Muscle layer of colon (tissue), 2 donors: ENCODE measurements at regions not wholly inside any gene's neighbourhood (a gene's known extent, or its start where the extent isn't known, plus 50 kb on each side); places are given as distances from the start of the nearest gene placed in this dataset.

Experiments used
- H3K27ac ChIP-seq: one replicate; pipeline ENCODE4 v1.7.0; 2013; ENCODE audit warnings: low read depth, mild to moderate bottlenecking, low read length, moderate library complexity
- H3K27me3 ChIP-seq, 2 donors: one replicate each; pipeline ENCODE4 v1.7.0; 2013; ENCODE audit warnings: low read length in 2 of 2, mild to moderate bottlenecking in 2 of 2; ENCODE audit not compliant: insufficient read depth in 2 of 2, control insufficient read depth in 1 of 2
- H3K36me3 ChIP-seq: one replicate; pipeline ENCODE4 v1.7.0; 2013; ENCODE audit warnings: mild to moderate bottlenecking, low read length; ENCODE audit not compliant: insufficient read depth
- H3K4me1 ChIP-seq: one replicate; pipeline ENCODE4 v1.7.0; 2013; ENCODE audit warnings: mild to moderate bottlenecking, low read length; ENCODE audit not compliant: insufficient read depth
- H3K4me3 ChIP-seq, 2 donors: one replicate each; pipeline ENCODE4 v1.7.0; 2013; ENCODE audit warnings: low read length in 2 of 2, low read depth in 1 of 2, mild to moderate bottlenecking in 1 of 2, moderate library complexity in 1 of 2
- H3K9ac ChIP-seq: one replicate; pipeline ENCODE4 v1.7.0; 2013; ENCODE audit warnings: low read length
- H3K9me3 ChIP-seq: one replicate; pipeline ENCODE4 v1.7.0; 2013; ENCODE audit warnings: mild to moderate bottlenecking, low read length
- donor health status: abdominal sarcoma.
- donor health status: Adenocarcinoma of cecum.

DNA sequence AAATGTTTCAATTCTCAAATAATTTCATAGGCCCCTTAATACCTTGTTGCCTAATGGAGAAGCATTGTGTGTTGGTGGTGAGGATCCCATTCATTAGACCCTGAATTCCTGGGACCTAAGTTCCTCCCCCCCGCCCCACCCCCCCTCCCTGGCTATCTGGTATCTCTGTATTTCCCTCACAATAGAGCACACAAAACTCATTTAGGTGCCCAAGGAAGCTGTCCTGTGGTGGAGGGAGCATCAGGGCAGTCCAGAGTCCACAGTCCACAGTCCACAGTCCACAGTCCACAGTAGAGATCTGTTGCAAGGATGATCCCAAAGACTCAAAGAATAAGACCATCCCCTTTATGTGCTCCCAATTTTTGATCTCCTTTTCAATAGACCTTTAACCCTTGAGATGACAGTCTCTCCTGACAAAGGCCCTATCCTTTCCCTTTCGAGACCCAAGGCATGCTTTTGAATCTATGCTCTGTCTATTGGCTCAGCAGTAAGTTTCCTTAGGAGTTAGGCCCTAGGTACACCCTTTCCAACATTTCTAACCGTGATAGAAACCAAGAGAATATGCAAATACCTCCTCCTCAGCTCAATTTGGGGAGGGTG is 123.9 kb downstream of the ZBTB18 start:
- Histone ChIP-seq H3K9me3 (no peaks in the 10 kb centered on the region), H3K27me3 (no peaks in the 10 kb centered on the region), H3K36me3 (no peaks in the 10 kb centered on the region), H3K9ac (no peak overlapping the region), H3K27ac (no peak overlapping the region), H3K4me3 (no peak overlapping the region), H3K4me1 (peaks cover 15% of the 10 kb centered on the region)

DNA sequence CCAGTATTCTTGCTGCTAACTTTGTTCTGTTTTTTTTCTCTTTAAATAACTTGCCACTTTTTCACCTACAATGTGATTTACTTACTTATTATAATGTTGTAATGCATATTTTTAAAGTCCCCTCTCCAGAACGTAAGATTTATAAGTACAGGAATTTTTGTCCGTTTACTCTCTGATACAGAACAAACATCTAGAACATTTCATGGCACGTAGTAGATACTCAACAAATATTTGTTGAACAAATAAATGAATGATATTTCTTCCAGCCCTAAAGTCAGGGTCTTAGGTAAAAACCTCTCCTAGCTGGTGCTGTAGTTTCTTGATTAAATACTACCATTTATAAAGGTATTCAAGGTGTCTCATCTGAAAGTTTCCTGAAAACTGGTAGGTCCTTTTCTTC is 125.1 kb downstream of the ZBTB18 start:
- Histone ChIP-seq H3K27me3 (no peaks in the 10 kb centered on the region), H3K27ac (no peak overlapping the region), H3K9me3 (no peaks in the 10 kb centered on the region), H3K9ac (no peak overlapping the region), H3K36me3 (no peaks in the 10 kb centered on the region), H3K4me1 (peaks cover 12% of the 10 kb centered on the region), H3K4me3 (no peak overlapping the region)

GRCh38 chr1:244180256-244180655 is 129.2 kb downstream of the ZBTB18 start:
- Histone ChIP-seq H3K36me3 (no peaks in the 10 kb centered on the region), H3K27me3 (no peaks in the 10 kb centered on the region), H3K27ac (no peak overlapping the region), H3K4me1 (no peaks in the 10 kb centered on the region), H3K9ac (no peak overlapping the region), H3K4me3 (no peak overlapping the region), H3K9me3 (no peaks in the 10 kb centered on the region)

DNA sequence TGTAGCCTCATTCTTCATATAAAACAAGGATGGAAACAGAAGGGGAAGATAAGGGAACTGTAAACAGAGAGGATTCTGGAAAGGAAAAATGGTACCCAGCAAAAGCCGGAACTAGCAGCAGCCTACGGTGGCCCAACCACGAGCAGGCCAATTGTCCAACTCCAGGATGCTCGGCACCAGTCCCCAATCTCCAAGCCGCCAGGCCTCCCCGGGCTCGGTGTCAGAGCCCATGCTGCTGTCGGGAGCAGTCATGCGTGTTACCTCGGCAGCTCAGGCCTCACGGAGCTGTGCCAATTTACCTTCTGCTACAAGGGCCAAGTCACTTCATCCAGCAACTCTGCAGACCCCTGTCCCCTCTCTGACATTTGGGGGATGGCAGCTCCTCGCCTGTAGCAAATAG is 130.8 kb downstream of the ZBTB18 start:
- H3K4me3 ChIP-seq = no peak overlapping the region
- H3K27me3 ChIP-seq = no peaks in the 10 kb centered on the region
- H3K27ac ChIP-seq = no peak overlapping the region
- H3K36me3 ChIP-seq = no peaks in the 10 kb centered on the region
- no peak overlapping the region for H3K9ac ChIP-seq
- H3K9me3 ChIP-seq = no peaks in the 10 kb centered on the region
- H3K4me1 ChIP-seq = no peaks in the 10 kb centered on the region

GRCh38 chr1:244183037-244183436 is 132.0 kb downstream of the ZBTB18 start:
- no peak overlapping the region for H3K4me3 ChIP-seq
- no peak overlapping the region for H3K27ac ChIP-seq
- no peaks in the 10 kb centered on the region for H3K36me3 ChIP-seq
- no peaks in the 10 kb centered on the region for H3K9me3 ChIP-seq
- no peaks in the 10 kb centered on the region for H3K4me1 ChIP-seq
- no peak overlapping the region for H3K9ac ChIP-seq
- H3K27me3 ChIP-seq = no peaks in the 10 kb centered on the region

- H3K4me1 ChIP-seq = no peaks in the 10 kb centered on the region
- no peak overlapping the region for H3K9ac ChIP-seq
- H3K27me3 ChIP-seq = no peaks in the 10 kb centered on the region
- H3K36me3 ChIP-seq = no peaks in the 10 kb centered on the region
- H3K4me3 ChIP-seq = no peak overlapping the region
- H3K9me3 ChIP-seq = no peaks in the 10 kb centered on the region
- H3K27ac ChIP-seq = no peak overlapping the region
These were observed 135.3 kb downstream of the ZBTB18 start for GRCh38 chr1:244186372-244186771.

GRCh38 chr1:244187310-244187709 is 136.2 kb downstream of the ZBTB18 start:
- H3K9ac ChIP-seq = no peak overlapping the region

GRCh38 chr1:244191581-244191980 is 140.5 kb downstream of the ZBTB18 start:
- Histone ChIP-seq H3K4me3 (no peak overlapping the region), H3K4me1 (no peaks in the 10 kb centered on the region), H3K9me3 (no peaks in the 10 kb centered on the region), H3K27me3 (no peaks in the 10 kb centered on the region), H3K9ac (no peak overlapping the region), H3K36me3 (no peaks in the 10 kb centered on the region), H3K27ac (no peak overlapping the region)

More at GRCh38 chr1:244187310-244187709, 136.2 kb downstream of the ZBTB18 start:
- Histone ChIP-seq H3K36me3 (no peaks in the 10 kb centered on the region), H3K4me3 (no peak overlapping the region), H3K27me3 (no peaks in the 10 kb centered on the region), H3K27ac (no peak overlapping the region), H3K9me3 (no peaks in the 10 kb centered on the region), H3K4me1 (no peaks in the 10 kb centered on the region)

DNA sequence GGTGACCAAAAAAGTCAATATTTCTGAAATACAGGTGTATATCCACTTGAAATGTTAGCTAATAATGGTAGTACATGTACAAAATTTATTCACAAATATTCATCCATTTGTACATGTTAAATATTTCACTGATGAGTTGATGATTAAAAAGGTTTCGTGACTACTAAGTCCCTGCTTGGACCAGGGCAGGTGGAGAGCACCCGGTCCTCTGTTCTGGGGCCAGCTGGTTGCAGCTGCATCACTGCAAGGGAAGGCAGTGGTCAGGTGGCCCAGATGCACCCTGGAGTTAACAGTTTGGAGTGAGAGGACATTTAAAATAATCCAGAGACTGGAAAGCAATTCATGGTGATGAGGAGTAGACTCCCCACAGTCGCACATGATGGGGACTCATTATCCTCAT is 141.2 kb downstream of the ZBTB18 start:
- Histone ChIP-seq H3K9ac (no peak overlapping the region), H3K27me3 (no peaks in the 10 kb centered on the region), H3K27ac (no peak overlapping the region), H3K4me3 (no peak overlapping the region), H3K9me3 (no peaks in the 10 kb centered on the region), H3K4me1 (no peaks in the 10 kb centered on the region), H3K36me3 (no peaks in the 10 kb centered on the region)

DNA sequence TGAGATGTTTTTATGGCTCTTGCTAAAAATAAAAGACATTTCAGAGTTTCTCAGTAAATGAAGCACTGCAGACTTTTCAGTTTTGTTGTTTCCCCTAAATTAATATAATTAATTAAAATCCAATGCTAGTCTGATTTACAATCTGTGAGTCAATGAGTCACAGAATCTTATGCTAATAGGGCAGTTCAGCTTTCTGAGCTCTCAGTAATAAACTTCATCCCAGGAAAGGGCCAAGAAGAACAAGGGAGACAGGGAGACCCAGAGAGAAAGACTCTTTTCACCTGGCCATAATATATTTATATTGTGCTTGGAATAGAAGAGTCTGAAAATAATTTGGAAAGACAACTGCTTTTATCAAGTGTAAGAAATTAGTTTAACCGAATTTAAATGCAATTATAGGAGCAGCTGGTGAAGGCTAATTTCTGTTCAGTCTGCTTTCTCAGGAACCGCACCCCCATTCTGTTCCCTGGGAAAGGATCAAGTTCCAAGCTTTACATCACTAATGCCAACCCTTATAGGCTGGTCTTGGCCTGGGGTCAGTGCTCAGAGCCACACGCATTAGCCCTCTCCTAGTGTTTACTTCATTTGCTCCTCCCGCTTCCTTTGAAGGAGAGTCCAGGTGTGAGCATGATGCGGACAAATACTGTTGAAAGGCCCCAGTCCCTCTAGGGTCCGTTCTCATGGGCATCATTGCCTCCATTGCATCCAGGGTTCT is 145.6 kb downstream of the ZBTB18 start:
- Histone ChIP-seq H3K27me3 (no peaks in the 10 kb centered on the region), H3K9ac (no peak overlapping the region), H3K36me3 (no peaks in the 10 kb centered on the region), H3K27ac (no peak overlapping the region), H3K4me3 (no peak overlapping the region), H3K4me1 (no peaks in the 10 kb centered on the region), H3K9me3 (no peaks in the 10 kb centered on the region)

DNA sequence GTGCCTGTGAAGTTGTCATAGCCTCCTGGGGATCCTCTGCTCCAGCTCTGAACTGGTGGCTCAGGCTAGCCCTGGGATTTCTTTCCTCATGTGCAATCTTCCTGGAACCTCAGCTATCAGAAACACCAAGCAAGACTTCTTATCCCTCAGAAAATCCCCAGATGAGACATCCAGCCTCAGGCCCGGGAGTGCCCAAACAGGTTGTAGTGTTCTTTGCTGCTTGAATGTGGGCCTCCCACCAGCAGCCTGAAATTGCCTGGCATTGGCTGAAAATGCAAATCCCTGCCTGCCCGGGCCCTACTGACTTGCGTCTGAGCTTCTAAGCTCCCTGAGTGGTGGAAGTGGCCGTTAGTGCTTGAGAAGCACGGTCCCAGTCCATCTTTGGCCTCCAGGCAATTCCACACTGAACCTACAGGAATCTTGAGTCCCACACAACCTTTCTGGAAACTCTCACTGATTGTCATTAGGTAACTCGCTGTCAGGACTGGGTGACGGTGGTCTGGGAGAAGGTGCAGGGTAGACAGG is 146.8 kb downstream of the ZBTB18 start:
- H3K36me3 ChIP-seq = no peaks in the 10 kb centered on the region
- H3K4me1 ChIP-seq = no peaks in the 10 kb centered on the region
- no peaks in the 10 kb centered on the region for H3K27me3 ChIP-seq
- no peak overlapping the region for H3K9ac ChIP-seq
- no peaks in the 10 kb centered on the region for H3K9me3 ChIP-seq
- no peak overlapping the region for H3K27ac ChIP-seq
- no peak overlapping the region for H3K4me3 ChIP-seq

DNA sequence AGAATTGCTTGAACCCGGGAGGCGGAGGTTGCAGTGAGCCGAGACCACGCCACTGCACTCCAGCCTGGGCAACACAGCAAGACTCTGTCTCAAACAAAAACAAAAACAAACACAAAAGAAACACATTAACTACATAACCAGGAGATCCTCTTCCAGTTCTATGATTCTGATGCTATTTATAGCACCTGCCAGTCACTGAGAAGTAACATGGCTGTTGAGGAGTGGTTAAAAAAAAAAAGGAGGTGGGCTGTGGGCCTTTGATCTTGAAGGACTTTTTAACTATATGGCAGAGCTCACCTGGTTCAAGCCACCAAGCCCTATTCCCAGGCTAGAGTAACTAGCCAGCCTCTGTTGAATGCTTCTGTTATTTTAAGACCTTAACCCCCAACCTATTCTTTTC is 148.8 kb downstream of the ZBTB18 start:
- no peaks in the 10 kb centered on the region for H3K4me1 ChIP-seq
- no peaks in the 10 kb centered on the region for H3K36me3 ChIP-seq
- H3K9ac ChIP-seq = no peak overlapping the region
- H3K4me3 ChIP-seq = no peak overlapping the region
- no peaks in the 10 kb centered on the region for H3K27me3 ChIP-seq
- H3K9me3 ChIP-seq = no peaks in the 10 kb centered on the region
- H3K27ac ChIP-seq = no peak overlapping the region
